T-helper 2 cell treated with Interferon-gamma antibody and Interleukin-4, amounts not matched to agents 5 μg/mL and 100 μg/mL, for 36 hours (primary cell): ENCODE measurements at regions not wholly inside any gene's neighbourhood (a gene's known extent, or its start where the extent isn't known, plus 50 kb on each side); places are given as distances from the start of the nearest gene placed in this dataset.

ENCODE experiments used
- DNase-seq: peaks from one replicate; pipeline ENCODE4 v3.0.0; 2021; ENCODE audit warnings: low spot score
- H3K27ac Mint-ChIP-seq: one replicate; pipeline ENCODE4 v1.8.0; 2021; ENCODE audit warnings: mild to moderate bottlenecking, mixed read lengths
- H3K27me3 Mint-ChIP-seq: one replicate; pipeline ENCODE4 v1.8.0; 2021; ENCODE audit warnings: low read depth, mixed read lengths
- H3K36me3 Mint-ChIP-seq: one replicate; pipeline ENCODE4 v1.8.0; 2021; ENCODE audit warnings: low read depth, mixed read lengths
- H3K4me1 Mint-ChIP-seq: one replicate; pipeline ENCODE4 v1.8.0; 2021; ENCODE audit warnings: low read depth, mixed read lengths
- H3K4me3 Mint-ChIP-seq: one replicate; pipeline ENCODE4 v1.8.0; 2022; ENCODE audit warnings: mild to moderate bottlenecking, moderate library complexity, mixed read lengths
- H3K9me3 Mint-ChIP-seq: one replicate; pipeline ENCODE4 v1.8.0; 2021; ENCODE audit warnings: mixed read lengths

- DNase-seq, result no peak
- no peaks in the 10 kb centered on the region for H3K9me3 Mint-ChIP-seq
- no peaks in the 10 kb centered on the region for H3K36me3 Mint-ChIP-seq
- H3K4me3 Mint-ChIP-seq, result no peak overlapping the region
- no peak overlapping the region for H3K27ac Mint-ChIP-seq
- no peaks in the 10 kb centered on the region for H3K4me1 Mint-ChIP-seq
- peaks cover 2% of the 10 kb centered on the region for H3K27me3 Mint-ChIP-seq
Observed at GRCh38 chr16:86151239-86151851, 252.4 kb downstream of the IRF8 start.

- H3K27ac Mint-ChIP-seq, result no peak overlapping the region
- H3K4me3 Mint-ChIP-seq, result no peak overlapping the region
- no peaks in the 10 kb centered on the region for H3K4me1 Mint-ChIP-seq
- H3K36me3 Mint-ChIP-seq, result no peaks in the 10 kb centered on the region
- peaks cover 2% of the 10 kb centered on the region for H3K27me3 Mint-ChIP-seq
- no peak for DNase-seq
- peaks cover 5% of the 10 kb centered on the region for H3K9me3 Mint-ChIP-seq
Observed at GRCh38 chr16:86156155-86156554, 257.2 kb downstream of the IRF8 start.

- Mint-ChIP-seq H3K9me3 (peaks cover 5% of the 10 kb centered on the region), H3K4me1 (no peaks in the 10 kb centered on the region), H3K4me3 (no peak overlapping the region), H3K36me3 (no peaks in the 10 kb centered on the region), H3K27me3 (peaks cover 2% of the 10 kb centered on the region), H3K27ac (no peak overlapping the region)
- no peak for DNase-seq
Observed at GRCh38 chr16:86157616-86158247, 258.8 kb downstream of the IRF8 start.

- Mint-ChIP-seq H3K9me3 (peaks cover 5% of the 10 kb centered on the region), H3K4me1 (no peaks in the 10 kb centered on the region), H3K27me3 (peaks cover 2% of the 10 kb centered on the region), H3K36me3 (no peaks in the 10 kb centered on the region), H3K4me3 (no peak overlapping the region), H3K27ac (no peak overlapping the region)
- no peak for DNase-seq
Observed at GRCh38 chr16:86158688-86159360, 259.9 kb downstream of the IRF8 start.

- H3K4me1 Mint-ChIP-seq, result peaks cover 5% of the 10 kb centered on the region
- no peak overlapping the region for H3K4me3 Mint-ChIP-seq
- no peak for DNase-seq
- H3K27ac Mint-ChIP-seq, result no peak overlapping the region
- no peaks in the 10 kb centered on the region for H3K36me3 Mint-ChIP-seq
- H3K27me3 Mint-ChIP-seq, result peaks cover 2% of the 10 kb centered on the region
- H3K9me3 Mint-ChIP-seq, result peaks cover 17% of the 10 kb centered on the region
Observed at GRCh38 chr16:86165479-86165878, 266.5 kb downstream of the IRF8 start.

- Mint-ChIP-seq H3K27me3 (peaks cover 2% of the 10 kb centered on the region), H3K4me3 (no peak overlapping the region), H3K36me3 (no peaks in the 10 kb centered on the region), H3K9me3 (peaks cover 17% of the 10 kb centered on the region), H3K4me1 (peaks cover 5% of the 10 kb centered on the region), H3K27ac (no peak overlapping the region)
- DNase-seq, result no peak
Observed at GRCh38 chr16:86166414-86166813, 267.5 kb downstream of the IRF8 start.

GRCh38 chr16:86167061-86167460 lies 268.1 kb downstream of the IRF8 start:
- Mint-ChIP-seq H3K27me3 (peaks cover 2% of the 10 kb centered on the region), H3K4me3 (no peak overlapping the region), H3K4me1 (peaks cover 5% of the 10 kb centered on the region), H3K27ac (no peak overlapping the region), H3K36me3 (no peaks in the 10 kb centered on the region), H3K9me3 (peaks cover 17% of the 10 kb centered on the region)
- DNase-seq, result no peak

- peaks cover 2% of the 10 kb centered on the region for H3K27me3 Mint-ChIP-seq
- H3K9me3 Mint-ChIP-seq, result peaks cover 4% of the 10 kb centered on the region
- H3K4me3 Mint-ChIP-seq, result no peak overlapping the region
- peaks cover 5% of the 10 kb centered on the region for H3K4me1 Mint-ChIP-seq
- no peaks in the 10 kb centered on the region for H3K36me3 Mint-ChIP-seq
- no peak for DNase-seq
- H3K27ac Mint-ChIP-seq, result no peak overlapping the region
Observed at GRCh38 chr16:86170720-86171119, 271.8 kb downstream of the IRF8 start.

- no peaks in the 10 kb centered on the region for H3K36me3 Mint-ChIP-seq
- H3K27ac Mint-ChIP-seq, result no peak overlapping the region
- no peak overlapping the region for H3K4me3 Mint-ChIP-seq
- peaks cover 2% of the 10 kb centered on the region for H3K27me3 Mint-ChIP-seq
- no peak for DNase-seq
- H3K9me3 Mint-ChIP-seq, result no peaks in the 10 kb centered on the region
- peaks cover 5% of the 10 kb centered on the region for H3K4me1 Mint-ChIP-seq
Observed at GRCh38 chr16:86171329-86171728, 272.4 kb downstream of the IRF8 start.

- Mint-ChIP-seq H3K36me3 (no peaks in the 10 kb centered on the region), H3K27ac (no peak overlapping the region), H3K9me3 (no peaks in the 10 kb centered on the region), H3K27me3 (no peaks in the 10 kb centered on the region), H3K4me3 (no peak overlapping the region), H3K4me1 (no peaks in the 10 kb centered on the region)
- no peak for DNase-seq
Observed at GRCh38 chr16:86175816-86176215, 276.9 kb downstream of the IRF8 start.

- Mint-ChIP-seq H3K27me3 (no peaks in the 10 kb centered on the region), H3K36me3 (no peaks in the 10 kb centered on the region), H3K27ac (no peak overlapping the region), H3K9me3 (no peaks in the 10 kb centered on the region), H3K4me1 (no peaks in the 10 kb centered on the region), H3K4me3 (no peak overlapping the region)
- no peak for DNase-seq
Observed at GRCh38 chr16:86176462-86176861, 277.5 kb downstream of the IRF8 start.

- H3K4me1 Mint-ChIP-seq, result no peaks in the 10 kb centered on the region
- H3K27me3 Mint-ChIP-seq, result no peaks in the 10 kb centered on the region
- no peaks in the 10 kb centered on the region for H3K36me3 Mint-ChIP-seq
- H3K9me3 Mint-ChIP-seq, result no peaks in the 10 kb centered on the region
- no peak overlapping the region for H3K27ac Mint-ChIP-seq
- H3K4me3 Mint-ChIP-seq, result no peak overlapping the region
- no peak for DNase-seq
Observed at GRCh38 chr16:86180244-86180643, 281.3 kb downstream of the IRF8 start.

- no peak for DNase-seq
- H3K36me3 Mint-ChIP-seq, result no peaks in the 10 kb centered on the region
- no peak overlapping the region for H3K4me3 Mint-ChIP-seq
- no peaks in the 10 kb centered on the region for H3K4me1 Mint-ChIP-seq
- no peaks in the 10 kb centered on the region for H3K27me3 Mint-ChIP-seq
- H3K27ac Mint-ChIP-seq, result no peak overlapping the region
- H3K9me3 Mint-ChIP-seq, result no peaks in the 10 kb centered on the region
Observed at GRCh38 chr16:86180780-86181179, 281.8 kb downstream of the IRF8 start.

GRCh38 chr16:86181526-86181925 lies 282.6 kb downstream of the IRF8 start:
- H3K9me3 Mint-ChIP-seq, result no peaks in the 10 kb centered on the region
- H3K4me3 Mint-ChIP-seq, result no peak overlapping the region
- no peak for DNase-seq
- no peak overlapping the region for H3K27ac Mint-ChIP-seq
- no peaks in the 10 kb centered on the region for H3K27me3 Mint-ChIP-seq
- no peaks in the 10 kb centered on the region for H3K36me3 Mint-ChIP-seq
- H3K4me1 Mint-ChIP-seq, result no peaks in the 10 kb centered on the region
